WTC11 (cell line): ENCODE measurements at regions not wholly inside any gene's neighbourhood (a gene's known extent, or its start where the extent isn't known, plus 50 kb on each side); places are given as distances from the start of the nearest gene placed in this dataset.

ENCODE experiments used
- CBFB ChIP-seq: sonication (generic); formaldehyde crosslinking; IDR thresholded peaks from 2 replicates; pipeline ENCODE4 v1.8.1; 2022; ENCODE audit warnings: mild to moderate bottlenecking, low read depth, missing genetic modification reagents
- ERG ChIP-seq: fragments of 250-450 bp; sonication (Bioruptor Pico); IDR thresholded peaks from 2 replicates; pipeline ENCODE4 v1.8.0; 2021; ENCODE audit warnings: mild to moderate bottlenecking
- ETV6 ChIP-seq: sonication (generic); formaldehyde crosslinking; IDR thresholded peaks from 2 replicates; pipeline ENCODE4 v1.8.1; 2022; ENCODE audit warnings: mild to moderate bottlenecking, missing genetic modification reagents
- RELA ChIP-seq: sonication (generic); formaldehyde crosslinking; IDR thresholded peaks from 2 replicates; pipeline ENCODE4 v1.8.1; 2022; ENCODE audit warnings: missing genetic modification reagents, mild to moderate bottlenecking, borderline replicate concordance
- SMAD3 ChIP-seq: sonication (generic); formaldehyde crosslinking; IDR thresholded peaks from 2 replicates; pipeline ENCODE4 v1.8.0; 2022; ENCODE audit warnings: missing genetic modification reagents, mild to moderate bottlenecking, borderline replicate concordance
- ZSCAN18 ChIP-seq: fragments of 250-450 bp; sonication (Bioruptor Pico); IDR thresholded peaks from 2 replicates; pipeline ENCODE4 v2.1.2; 2022; ENCODE audit warnings: mild to moderate bottlenecking, moderate library complexity
- TF ChIP-seq, protein P1 (sequence below): fragments of 200-600 bp; IDR thresholded peaks from 2 replicates; pipeline ENCODE4 v1.8.0; 2022; ENCODE audit warnings: antibody characterized with exemption

DNA sequence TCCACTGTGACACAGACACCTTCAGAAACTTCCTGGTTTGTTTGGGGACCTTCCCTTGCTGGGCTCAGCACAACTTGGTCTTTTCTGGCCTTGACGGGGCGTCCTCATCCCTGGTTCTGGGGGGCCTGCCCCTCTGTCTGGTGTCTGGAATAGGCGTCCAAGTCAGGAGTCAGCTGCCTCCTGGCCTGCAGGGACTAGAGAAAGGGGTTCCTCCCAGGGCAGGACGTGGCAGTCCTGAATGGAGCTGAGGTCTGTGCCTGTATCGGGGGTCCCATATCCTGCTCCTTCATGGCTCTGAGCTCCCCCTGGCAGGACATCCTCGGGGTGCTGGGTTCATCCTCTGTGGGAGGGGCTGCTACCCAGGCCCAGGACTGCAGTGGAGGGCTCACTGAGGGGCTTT lies 384.0 kb downstream of the TMEM121 start:
- TF ChIP-seq ERG = no peak
- TF ChIP-seq CBFB = no peak
- TF ChIP-seq, protein P1, sequence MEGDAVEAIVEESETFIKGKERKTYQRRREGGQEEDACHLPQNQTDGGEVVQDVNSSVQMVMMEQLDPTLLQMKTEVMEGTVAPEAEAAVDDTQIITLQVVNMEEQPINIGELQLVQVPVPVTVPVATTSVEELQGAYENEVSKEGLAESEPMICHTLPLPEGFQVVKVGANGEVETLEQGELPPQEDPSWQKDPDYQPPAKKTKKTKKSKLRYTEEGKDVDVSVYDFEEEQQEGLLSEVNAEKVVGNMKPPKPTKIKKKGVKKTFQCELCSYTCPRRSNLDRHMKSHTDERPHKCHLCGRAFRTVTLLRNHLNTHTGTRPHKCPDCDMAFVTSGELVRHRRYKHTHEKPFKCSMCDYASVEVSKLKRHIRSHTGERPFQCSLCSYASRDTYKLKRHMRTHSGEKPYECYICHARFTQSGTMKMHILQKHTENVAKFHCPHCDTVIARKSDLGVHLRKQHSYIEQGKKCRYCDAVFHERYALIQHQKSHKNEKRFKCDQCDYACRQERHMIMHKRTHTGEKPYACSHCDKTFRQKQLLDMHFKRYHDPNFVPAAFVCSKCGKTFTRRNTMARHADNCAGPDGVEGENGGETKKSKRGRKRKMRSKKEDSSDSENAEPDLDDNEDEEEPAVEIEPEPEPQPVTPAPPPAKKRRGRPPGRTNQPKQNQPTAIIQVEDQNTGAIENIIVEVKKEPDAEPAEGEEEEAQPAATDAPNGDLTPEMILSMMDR = no peak
- no peak for TF ChIP-seq RELA (CRISPR knock-in tag)
- TF ChIP-seq ZSCAN18 = no peak
- TF ChIP-seq ETV6 = no peak
- no peak for TF ChIP-seq SMAD3
